ENCODE measurements at regions not wholly inside any gene's neighbourhood (a gene's known extent, or its start where the extent isn't known, plus 50 kb on each side); places are given as distances from the start of the nearest gene placed in this dataset.

GRCh38 chr1:105396001-105396400 lies 1646.3 kb downstream of the AMY1C start:
- no peak for TF ChIP-seq CTCF (IDR thresholded peaks at IDR 0.05; ENCODE audit: borderline replicate concordance, extremely low read depth, low read length, poor library complexity, severe bottlenecking)
- no peak for TF ChIP-seq EZH2 (IDR thresholded peaks at IDR 0.05; ENCODE audit: borderline replicate concordance, low read depth, low read length, severe bottlenecking)
